Fibroblast of lung (primary cell): ENCODE measurements at regions not wholly inside any gene's neighbourhood (a gene's known extent, or its start where the extent isn't known, plus 50 kb on each side); places are given as distances from the start of the nearest gene placed in this dataset.

Experiments used
- DNase-seq, 2 donors: peaks; one replicate each; pipeline versions ENCODE4 v3.0.0 to v3.0.0-alpha.2; 2010; ENCODE audit warnings: low read depth in 2 of 2
- H2AFZ ChIP-seq: 2 replicates; pipeline ENCODE4 v1.5.1; 2012; ENCODE audit warnings: low read length, control low read depth, inconsistent platforms
- H3K27ac ChIP-seq: 2 replicates; pipeline ENCODE4 v1.5.1; 2011; ENCODE audit warnings: low read length, control low read depth; ENCODE audit not compliant: insufficient read depth
- H3K27me3 ChIP-seq: 2 replicates; pipeline ENCODE4 v1.5.1; 2011; ENCODE audit warnings: mild to moderate bottlenecking, low read length; ENCODE audit not compliant: control insufficient read depth, insufficient read depth
- H3K36me3 ChIP-seq: 2 replicates; pipeline ENCODE4 v1.5.1; 2011; ENCODE audit warnings: low read length; ENCODE audit not compliant: control insufficient read depth, insufficient read depth
- H3K4me1 ChIP-seq: 2 replicates; pipeline ENCODE4 v1.5.1; 2011; ENCODE audit warnings: low read length; ENCODE audit not compliant: control insufficient read depth, insufficient read depth; ENCODE audit errors: extremely low read depth
- H3K4me2 ChIP-seq: 2 replicates; pipeline ENCODE4 v1.5.1; 2011; ENCODE audit warnings: low read length, control low read depth; ENCODE audit not compliant: insufficient read depth; ENCODE audit errors: extremely low read depth
- H3K4me3 ChIP-seq, 4 experiments: fragments of 200-600 bp in 1 of 4; sonication (generic) in 1 of 4; replicated peaks in 1 of 4; 2 replicates each; pipeline ENCODE4 v1.5.1; 2011 to 2016; ENCODE audit warnings: low read length in 4 of 4, low read depth in 3 of 4, mild to moderate bottlenecking in 3 of 4, control low read depth in 2 of 4, inconsistent platforms in 1 of 4, mixed read lengths in 1 of 4; ENCODE audit not compliant: insufficient read depth in 1 of 4; ENCODE audit errors: control extremely low read depth in 1 of 4
- H3K79me2 ChIP-seq: 2 replicates; pipeline ENCODE4 v1.5.1; 2012; ENCODE audit warnings: mild to moderate bottlenecking, low read length, inconsistent platforms; ENCODE audit not compliant: control insufficient read depth, insufficient read depth
- H3K9ac ChIP-seq: 2 replicates; pipeline ENCODE4 v1.5.1; 2011; ENCODE audit warnings: mild to moderate bottlenecking, low read length, control low read depth; ENCODE audit not compliant: insufficient read depth
- H3K9me3 ChIP-seq: 2 replicates; pipeline ENCODE4 v1.5.1; 2012; ENCODE audit warnings: low read depth, low read length; ENCODE audit not compliant: control insufficient read depth, insufficient read depth
- H4K20me1 ChIP-seq: 2 replicates; pipeline ENCODE4 v1.5.1; 2011; ENCODE audit warnings: low read length; ENCODE audit not compliant: control insufficient read depth, insufficient read depth; ENCODE audit errors: extremely low read depth
- CTCF ChIP-seq, 2 donors: IDR thresholded peaks in 1 of 2; conservative IDR thresholded peaks in 1 of 2; 1 replicate in 1 of 2; 2 replicates in 1 of 2; pipeline ENCODE4 v1.5.1; 2011 to 2012; ENCODE audit warnings: low read length in 2 of 2, control low read depth in 1 of 2, inconsistent platforms in 1 of 2, low read depth in 1 of 2, mild to moderate bottlenecking in 1 of 2
- EZH2 ChIP-seq: IDR thresholded peaks from 2 replicates; pipeline ENCODE4 v1.5.1; 2012; ENCODE audit warnings: low read length, control low read depth, mild to moderate bottlenecking; ENCODE audit errors: missing control alignments

DNA sequence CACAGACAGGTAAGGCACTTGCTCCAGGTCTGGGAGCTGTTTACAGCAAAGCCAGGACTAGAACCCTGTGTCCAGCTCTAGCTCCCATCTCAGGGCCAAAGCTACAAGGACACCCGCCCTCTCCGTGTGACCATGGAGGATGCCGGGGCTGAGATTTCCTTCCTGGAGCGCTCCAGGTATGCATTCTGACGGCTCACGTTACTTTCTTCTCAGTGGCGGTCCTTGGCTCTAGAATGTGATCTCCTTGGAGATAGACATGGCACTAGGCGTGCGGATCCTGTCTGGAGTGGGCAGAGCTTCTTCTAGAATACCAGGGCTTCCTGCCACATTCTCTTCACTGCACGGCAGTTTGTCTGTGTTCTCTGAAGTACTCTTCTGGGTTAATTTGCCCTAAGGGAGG is 185.7 kb downstream of the OPA1 start:
- H3K9ac ChIP-seq = no peak overlapping the region
- no peak overlapping the region for H3K27ac ChIP-seq
- no peaks in the 10 kb centered on the region for H3K79me2 ChIP-seq
- TF ChIP-seq CTCF (conservative IDR thresholded peaks at IDR 0.05 in 1 of 2, IDR thresholded peaks at IDR 0.05 in 1 of 2; ENCODE audit: low read depth in 1 of 2, low read length in 2 of 2) (no peak), EZH2 (no peak)
- H3K4me1 ChIP-seq = no peaks in the 10 kb centered on the region
- peaks cover 42% of the 10 kb centered on the region for H3K27me3 ChIP-seq
- H3K4me2 ChIP-seq = no peak overlapping the region
- no peak overlapping the region for H2AFZ ChIP-seq
- no peak for DNase-seq
- H3K4me3 ChIP-seq = no peak overlapping the region
- H3K9me3 ChIP-seq = no peaks in the 10 kb centered on the region
- no peaks in the 10 kb centered on the region for H3K36me3 ChIP-seq
- no peaks in the 10 kb centered on the region for H4K20me1 ChIP-seq

DNA sequence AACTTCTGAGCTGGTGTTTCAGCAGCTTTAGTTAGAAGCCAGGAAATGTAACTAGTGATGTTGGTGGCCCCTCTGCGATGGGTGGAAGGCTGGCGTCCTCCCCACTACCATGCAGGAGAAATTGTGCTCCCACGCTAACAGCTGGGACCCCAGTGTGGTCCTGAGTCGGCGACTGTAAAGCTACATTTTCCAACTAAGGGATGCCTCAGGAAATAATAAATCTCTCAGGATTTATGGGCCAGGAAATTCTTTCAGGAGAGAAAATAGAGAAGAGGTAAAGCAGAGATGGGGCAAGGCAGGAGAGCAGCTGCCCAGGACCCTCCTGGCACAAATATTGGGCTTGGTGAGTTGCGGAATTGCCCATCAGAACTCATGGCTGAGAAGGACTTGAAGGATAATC is 186.9 kb downstream of the OPA1 start:
- Histone ChIP-seq H3K36me3 (no peaks in the 10 kb centered on the region), H3K27ac (no peak overlapping the region), H3K9me3 (no peaks in the 10 kb centered on the region), H3K4me3 (no peak overlapping the region), H3K4me1 (no peaks in the 10 kb centered on the region), H3K9ac (no peak overlapping the region), H3K27me3 (peaks cover 31% of the 10 kb centered on the region), H4K20me1 (no peaks in the 10 kb centered on the region), H3K79me2 (no peaks in the 10 kb centered on the region), H3K4me2 (no peak overlapping the region), H2AFZ (no peak overlapping the region)
- DNase-seq = no peak
- TF ChIP-seq EZH2 (no peak), CTCF (conservative IDR thresholded peaks at IDR 0.05 in 1 of 2, IDR thresholded peaks at IDR 0.05 in 1 of 2; ENCODE audit: low read depth in 1 of 2, low read length in 2 of 2) (no peak)

GRCh38 chr3:193780397-193780796 is 187.4 kb downstream of the OPA1 start:
- no peak overlapping the region for H3K27ac ChIP-seq
- no peak overlapping the region for H3K4me2 ChIP-seq
- no peaks in the 10 kb centered on the region for H3K4me1 ChIP-seq
- H3K4me3 ChIP-seq = no peak overlapping the region
- TF ChIP-seq EZH2 (no peak), CTCF (conservative IDR thresholded peaks at IDR 0.05 in 1 of 2, IDR thresholded peaks at IDR 0.05 in 1 of 2; ENCODE audit: low read depth in 1 of 2, low read length in 2 of 2) (no peak)
- no peaks in the 10 kb centered on the region for H3K79me2 ChIP-seq
- H3K27me3 ChIP-seq = peaks cover 27% of the 10 kb centered on the region
- H3K36me3 ChIP-seq = no peaks in the 10 kb centered on the region
- H4K20me1 ChIP-seq = no peaks in the 10 kb centered on the region
- H3K9ac ChIP-seq = no peak overlapping the region
- DNase-seq = no peak
- H3K9me3 ChIP-seq = no peaks in the 10 kb centered on the region
- no peak overlapping the region for H2AFZ ChIP-seq
